Suprapubic skin (tissue), 4 donors: ENCODE measurements at regions not wholly inside any gene's neighbourhood (a gene's known extent, or its start where the extent isn't known, plus 50 kb on each side); places are given as distances from the start of the nearest gene placed in this dataset.

ENCODE experiments used
- DNase-seq, 2 donors: peaks; one replicate each; pipeline ENCODE4 v3.0.0-alpha.2; 2019; ENCODE audit warnings: low spot score in 2 of 2
- H3K27ac ChIP-seq: fragments of 200-600 bp; sonication (generic); one replicate; pipeline ENCODE4 v1.5.1; 2019
- H3K27me3 ChIP-seq: fragments of 200-600 bp; sonication (generic); one replicate; pipeline ENCODE4 v1.5.1; 2019
- H3K36me3 ChIP-seq: fragments of 200-600 bp; sonication (generic); one replicate; pipeline ENCODE4 v1.5.1; 2019
- H3K4me1 ChIP-seq: fragments of 200-600 bp; sonication (generic); one replicate; pipeline ENCODE4 v1.5.1; 2019
- H3K4me3 ChIP-seq: fragments of 200-600 bp; sonication (generic); one replicate; pipeline ENCODE4 v1.5.1; 2019; ENCODE audit warnings: mild to moderate bottlenecking
- H3K9me3 ChIP-seq: fragments of 200-600 bp; sonication (generic); one replicate; pipeline ENCODE4 v1.5.1; 2019
- EP300 ChIP-seq: sonication (generic); formaldehyde crosslinking; IDR thresholded peaks from one replicate; pipeline ENCODE4 v1.6.1; 2017; ENCODE audit warnings: antibody characterized with exemption
- POLR2A ChIP-seq, 2 donors: fragments of 450-650 bp; IDR thresholded peaks; one replicate each; pipeline ENCODE4 v1.6.1; 2017; ENCODE audit warnings: antibody characterized with exemption in 2 of 2, mild to moderate bottlenecking in 2 of 2, moderate library complexity in 2 of 2
- POLR2AphosphoS5 ChIP-seq, 3 donors: sonication (generic); formaldehyde crosslinking; IDR thresholded peaks; one replicate each; pipeline ENCODE4 v1.6.1; 2017; ENCODE audit warnings: antibody characterized with exemption in 3 of 3
- WGBS: methylation state at CpG from one replicate; pipeline ENCODE4 v1.1.5; 2018; 5-methylcytosine and 5-hydroxymethylcytosine counted together
- TF ChIP-seq, protein P1 (sequence below), 2 donors: fragments of 200-600 bp in 1 of 2; fragments of 450-650 bp in 1 of 2; sonication (generic) in 1 of 2; IDR thresholded peaks; one replicate each; pipeline ENCODE4 v1.5.1; 2016 to 2019; ENCODE audit warnings: antibody characterized with exemption in 2 of 2, mild to moderate bottlenecking in 1 of 2, moderate library complexity in 1 of 2

GRCh38 chr11:91825777-91826176 is 398.8 kb upstream of the FAT3 start:
- Histone ChIP-seq H3K27me3 (no peaks in the 10 kb centered on the region), H3K27ac (no peak overlapping the region), H3K9me3 (no peaks in the 10 kb centered on the region), H3K4me3 (no peak overlapping the region), H3K4me1 (no peaks in the 10 kb centered on the region), H3K36me3 (no peaks in the 10 kb centered on the region)
- DNase-seq, result no peak
- TF ChIP-seq POLR2AphosphoS5 (IDR thresholded peaks at IDR 0.05) (no peak), POLR2A (IDR thresholded peaks at IDR 0.05) (no peak), EP300 (no peak)
- TF ChIP-seq, protein P1, sequence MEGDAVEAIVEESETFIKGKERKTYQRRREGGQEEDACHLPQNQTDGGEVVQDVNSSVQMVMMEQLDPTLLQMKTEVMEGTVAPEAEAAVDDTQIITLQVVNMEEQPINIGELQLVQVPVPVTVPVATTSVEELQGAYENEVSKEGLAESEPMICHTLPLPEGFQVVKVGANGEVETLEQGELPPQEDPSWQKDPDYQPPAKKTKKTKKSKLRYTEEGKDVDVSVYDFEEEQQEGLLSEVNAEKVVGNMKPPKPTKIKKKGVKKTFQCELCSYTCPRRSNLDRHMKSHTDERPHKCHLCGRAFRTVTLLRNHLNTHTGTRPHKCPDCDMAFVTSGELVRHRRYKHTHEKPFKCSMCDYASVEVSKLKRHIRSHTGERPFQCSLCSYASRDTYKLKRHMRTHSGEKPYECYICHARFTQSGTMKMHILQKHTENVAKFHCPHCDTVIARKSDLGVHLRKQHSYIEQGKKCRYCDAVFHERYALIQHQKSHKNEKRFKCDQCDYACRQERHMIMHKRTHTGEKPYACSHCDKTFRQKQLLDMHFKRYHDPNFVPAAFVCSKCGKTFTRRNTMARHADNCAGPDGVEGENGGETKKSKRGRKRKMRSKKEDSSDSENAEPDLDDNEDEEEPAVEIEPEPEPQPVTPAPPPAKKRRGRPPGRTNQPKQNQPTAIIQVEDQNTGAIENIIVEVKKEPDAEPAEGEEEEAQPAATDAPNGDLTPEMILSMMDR (IDR thresholded peaks at IDR 0.05), result no peak
- WGBS, result 30% methylated on average over 2 of the region's 2 CpGs

DNA sequence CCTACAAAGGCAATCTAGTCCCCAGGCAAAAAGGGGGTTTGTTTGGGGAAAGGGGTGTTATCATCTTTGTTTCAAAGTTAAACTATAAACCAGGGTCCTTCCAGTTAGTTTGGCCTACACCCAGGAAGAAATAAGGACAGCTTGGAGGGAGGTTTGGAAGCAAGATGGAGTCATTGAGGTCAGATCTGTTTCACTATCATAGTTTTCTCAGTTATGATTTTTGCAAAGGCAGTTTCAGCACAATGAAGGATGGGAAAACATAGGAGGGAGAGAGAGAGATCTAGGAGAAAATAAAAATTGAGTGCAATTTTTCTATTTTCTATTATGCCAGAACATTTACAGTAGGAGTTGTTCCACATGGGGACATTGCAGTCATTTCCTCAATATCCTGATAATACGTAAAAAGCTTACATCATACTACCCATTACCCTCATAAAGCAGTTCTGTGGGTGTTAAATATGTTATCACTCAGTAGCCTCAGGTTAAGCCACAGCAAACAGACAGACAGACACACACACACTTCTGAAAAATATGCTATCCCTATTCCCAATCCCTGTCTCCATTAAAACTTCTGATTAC is 401.3 kb upstream of the FAT3 start:
- TF ChIP-seq POLR2A (IDR thresholded peaks at IDR 0.05) (no peak), POLR2AphosphoS5 (IDR thresholded peaks at IDR 0.05) (no peak), EP300 (no peak)
- TF ChIP-seq, protein P1 (IDR thresholded peaks at IDR 0.05), result no peak
- no peaks in the 10 kb centered on the region for H3K9me3 ChIP-seq
- WGBS, result 69% methylated on average over 1 of the region's 1 CpG
- no peak overlapping the region for H3K4me3 ChIP-seq
- no peak for DNase-seq
- H3K27me3 ChIP-seq, result no peaks in the 10 kb centered on the region
- no peaks in the 10 kb centered on the region for H3K36me3 ChIP-seq
- H3K27ac ChIP-seq, result no peak overlapping the region
- no peaks in the 10 kb centered on the region for H3K4me1 ChIP-seq

DNA sequence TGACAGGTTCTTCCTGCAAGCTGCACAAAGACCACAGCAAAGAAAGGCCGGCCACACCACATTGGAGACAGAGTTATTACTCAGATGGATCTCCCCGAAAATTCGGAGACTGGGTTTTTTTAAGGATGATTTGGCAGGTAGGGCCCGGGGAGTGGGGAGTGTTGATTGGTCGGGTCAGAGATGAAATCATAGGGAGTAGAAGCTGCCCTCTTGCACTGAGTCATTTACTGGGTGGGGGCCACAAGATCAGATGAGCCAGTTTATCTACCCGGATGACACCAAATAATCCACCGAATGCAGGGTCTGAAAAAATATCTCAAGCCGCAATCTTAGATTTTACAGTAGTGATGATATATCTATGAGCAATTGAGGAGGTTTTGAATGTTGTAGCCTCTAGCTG is 401.8 kb upstream of the FAT3 start:
- DNase-seq, result no peak
- H3K27ac ChIP-seq, result no peak overlapping the region
- 92% methylated on average over 8 of the region's 8 CpGs for WGBS
- H3K4me3 ChIP-seq, result no peak overlapping the region
- H3K9me3 ChIP-seq, result no peaks in the 10 kb centered on the region
- no peaks in the 10 kb centered on the region for H3K36me3 ChIP-seq
- TF ChIP-seq EP300 (no peak), POLR2A (IDR thresholded peaks at IDR 0.05) (no peak), POLR2AphosphoS5 (IDR thresholded peaks at IDR 0.05) (no peak)
- TF ChIP-seq, protein P1 (IDR thresholded peaks at IDR 0.05), result no peak
- no peaks in the 10 kb centered on the region for H3K4me1 ChIP-seq
- H3K27me3 ChIP-seq, result no peaks in the 10 kb centered on the region

DNA sequence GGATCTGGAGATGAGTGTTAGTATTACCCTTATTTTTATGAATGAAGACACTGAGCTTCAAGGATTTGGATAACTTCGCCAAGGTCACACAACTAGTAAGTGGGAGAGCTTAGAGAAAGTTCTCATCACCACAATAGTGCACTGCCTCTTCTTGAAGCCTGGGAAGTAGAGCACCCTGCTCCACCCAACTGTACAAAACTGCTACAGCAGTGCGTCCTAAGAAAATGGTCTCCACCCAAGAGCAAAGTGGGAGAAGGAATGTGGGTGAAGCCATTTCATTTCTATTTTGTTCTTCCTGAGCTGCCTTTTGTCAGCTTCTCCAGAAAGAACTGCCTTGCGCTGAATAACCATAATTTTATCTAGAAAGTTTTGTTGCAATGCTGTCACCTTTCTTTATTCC is 403.9 kb upstream of the FAT3 start:
- Histone ChIP-seq H3K9me3 (no peaks in the 10 kb centered on the region), H3K27ac (no peak overlapping the region), H3K36me3 (no peaks in the 10 kb centered on the region), H3K4me3 (no peak overlapping the region), H3K27me3 (no peaks in the 10 kb centered on the region), H3K4me1 (no peaks in the 10 kb centered on the region)
- DNase-seq, result no peak
- TF ChIP-seq POLR2A (IDR thresholded peaks at IDR 0.05) (no peak), EP300 (no peak), POLR2AphosphoS5 (IDR thresholded peaks at IDR 0.05) (no peak)
- TF ChIP-seq, protein P1 (IDR thresholded peaks at IDR 0.05), result no peak
- 90% methylated on average over 3 of the region's 3 CpGs for WGBS

- H3K4me3 ChIP-seq, result no peak overlapping the region
- H3K4me1 ChIP-seq, result no peaks in the 10 kb centered on the region
- DNase-seq, result no peak
- TF ChIP-seq, protein P1 (IDR thresholded peaks at IDR 0.05), result no peak
- TF ChIP-seq POLR2A (IDR thresholded peaks at IDR 0.05), result no peak
- no peak for TF ChIP-seq EP300
- TF ChIP-seq POLR2AphosphoS5 (IDR thresholded peaks at IDR 0.05), result no peak
- 71% methylated on average over 1 of the region's 1 CpG for WGBS
- H3K9me3 ChIP-seq, result no peaks in the 10 kb centered on the region
- H3K36me3 ChIP-seq, result no peaks in the 10 kb centered on the region
- H3K27ac ChIP-seq, result no peak overlapping the region
- H3K27me3 ChIP-seq, result no peaks in the 10 kb centered on the region
Measured at GRCh38 chr11:91819777-91820176, 404.8 kb upstream of the FAT3 start.
